IMR-90 (cell line): ENCODE measurements at regions not wholly inside any gene's neighbourhood (a gene's known extent, or its start where the extent isn't known, plus 50 kb on each side); places are given as distances from the start of the nearest gene placed in this dataset.

Source experiments
- ATAC-seq: fragments of 200-7000 bp; cut with Tn5 transposase; 2 replicates; pipeline ENCODE4 v1.9.1; 2020; ENCODE audit warnings: low read depth, mild to moderate bottlenecking, moderate library complexity
- BruUV-seq: library from RNA; stranded (reverse); fragments of 400-500 nt; replicated peaks from 2 replicates; lab custom pipeline; 2021; lab: Mats Ljungman, UMichigan
- CTCF ChIA-PET: fragments of 300-600 bp; formaldehyde crosslinking; extraction: SDS; loops from one replicate; lab custom pipeline; 2021; ENCODE audit warnings: antibody characterized with exemption; lab: Yijun Ruan, JAX
- POLR2A ChIA-PET: fragments of 300-600 bp; sonication (Branson Sonifier 250); formaldehyde crosslinking; loops from one replicate; lab custom pipeline; 2022; ENCODE audit warnings: antibody characterized with exemption; ENCODE audit not compliant: unreplicated experiment; lab: Charles Lee
- DNase-seq: peaks from one replicate; pipeline ENCODE4 v3.0.0; 2013
- H2AFZ ChIP-seq: replicated peaks from 2 replicates; pipeline ENCODE3; 2013; ENCODE audit warnings: low read length, mild to moderate bottlenecking; ENCODE audit not compliant: poor library complexity
- H2AK5ac ChIP-seq: 2 replicates; pipeline ENCODE4 v1.6.1; 2013; ENCODE audit warnings: low read depth, low read length, inconsistent platforms
- H2AK9ac ChIP-seq: replicated peaks from 2 replicates; pipeline ENCODE3; 2013; ENCODE audit warnings: mild to moderate bottlenecking, low read depth, low read length, moderate library complexity; ENCODE audit not compliant: poor library complexity
- H2BK120ac ChIP-seq: 2 replicates; pipeline ENCODE4 v1.6.1; 2013; ENCODE audit warnings: low read depth, low read length, inconsistent platforms
- H2BK15ac ChIP-seq: 3 replicates; pipeline ENCODE4 v1.6.1; 2013; ENCODE audit warnings: low read depth, low read length, inconsistent platforms
- H2BK20ac ChIP-seq: 2 replicates; pipeline ENCODE4 v1.6.1; 2013; ENCODE audit warnings: low read depth, mild to moderate bottlenecking, inconsistent platforms, low read length, moderate library complexity
- H2BK5ac ChIP-seq: 2 replicates; pipeline ENCODE4 v1.6.1; 2013; ENCODE audit warnings: mild to moderate bottlenecking, low read depth, low read length, inconsistent platforms; ENCODE audit not compliant: poor library complexity, severe bottlenecking
- H3K14ac ChIP-seq: replicated peaks from 2 replicates; pipeline ENCODE4 v1.6.1; 2013; ENCODE audit warnings: low read depth, low read length, inconsistent platforms
- H3K18ac ChIP-seq: 2 replicates; pipeline ENCODE4 v1.6.1; 2013; ENCODE audit warnings: low read depth, low read length, control low read depth
- H3K23ac ChIP-seq: 2 replicates; pipeline ENCODE4 v1.6.1; 2013; ENCODE audit warnings: low read depth, low read length, inconsistent platforms
- H3K27ac ChIP-seq: 2 replicates; pipeline ENCODE4 v1.5.1; 2013; ENCODE audit warnings: mild to moderate bottlenecking, control low read depth, low read length; ENCODE audit not compliant: insufficient read depth
- H3K27me3 ChIP-seq: 2 replicates; pipeline ENCODE4 v1.6.1; 2013; ENCODE audit warnings: low read length; ENCODE audit not compliant: control insufficient read depth, insufficient read depth
- H3K36me3 ChIP-seq: 2 replicates; pipeline ENCODE4 v1.6.1; 2013; ENCODE audit warnings: low read length, mixed read lengths; ENCODE audit not compliant: control insufficient read depth, insufficient read depth
- H3K4ac ChIP-seq: 2 replicates; pipeline ENCODE4 v1.6.1; 2013; ENCODE audit warnings: low read depth, low read length, inconsistent platforms
- H3K4me1 ChIP-seq: 2 replicates; pipeline ENCODE4 v1.6.1; 2013; ENCODE audit warnings: low read length, mixed read lengths; ENCODE audit not compliant: control insufficient read depth, insufficient read depth
- H3K4me2 ChIP-seq: 2 replicates; pipeline ENCODE4 v1.6.1; 2013; ENCODE audit warnings: low read depth, mild to moderate bottlenecking, control low read depth, low read length, moderate library complexity
- H3K4me3 ChIP-seq: 2 replicates; pipeline ENCODE4 v1.5.1; 2013; ENCODE audit warnings: low read depth, mild to moderate bottlenecking, control low read depth, low read length, moderate library complexity; ENCODE audit not compliant: insufficient read depth
- H3K56ac ChIP-seq: 2 replicates; pipeline ENCODE4 v1.6.1; 2013; ENCODE audit warnings: low read length, inconsistent platforms; ENCODE audit not compliant: insufficient read depth; ENCODE audit errors: extremely low read depth
- H3K79me1 ChIP-seq, 2 experiments: 2 replicates each; pipeline ENCODE4 v1.6.1; 2013; ENCODE audit warnings: low read length in 2 of 2, inconsistent platforms in 1 of 2, low read depth in 1 of 2
- H3K9ac ChIP-seq: 2 replicates; pipeline ENCODE4 v1.6.1; 2013; ENCODE audit warnings: low read depth, low read length, control low read depth
- H3K9me1 ChIP-seq: 2 replicates; pipeline ENCODE4 v1.6.1; 2013; ENCODE audit warnings: low read length, inconsistent platforms; ENCODE audit not compliant: insufficient read depth
- H3K9me3 ChIP-seq: 2 replicates; pipeline ENCODE4 v1.6.1; 2013; ENCODE audit warnings: low read length; ENCODE audit not compliant: control insufficient read depth, insufficient read depth
- H4K20me1 ChIP-seq: 2 replicates; pipeline ENCODE4 v1.6.1; 2013; ENCODE audit warnings: low read length, inconsistent platforms; ENCODE audit not compliant: insufficient read depth
- H4K5ac ChIP-seq: 2 replicates; pipeline ENCODE4 v1.6.1; 2013; ENCODE audit warnings: mild to moderate bottlenecking, low read depth, low read length, control low read depth
- H4K8ac ChIP-seq, 2 experiments: 2 replicates each; pipeline ENCODE4 v1.6.1; 2013; ENCODE audit warnings: low read depth in 2 of 2, low read length in 2 of 2, control low read depth in 1 of 2, inconsistent platforms in 1 of 2
- H4K91ac ChIP-seq: 2 replicates; pipeline ENCODE4 v1.6.1; 2013; ENCODE audit warnings: low read depth, low read length, inconsistent platforms; ENCODE audit not compliant: insufficient read depth
- BHLHE40 ChIP-seq: fragments of 150-350 bp; IDR thresholded peaks from 2 replicates; pipeline ENCODE4 v1.6.1; 2016; ENCODE audit warnings: mild to moderate bottlenecking, low read depth, low read length
- CEBPB ChIP-seq: IDR thresholded peaks from 2 replicates; pipeline ENCODE4 v1.6.1; 2012; ENCODE audit warnings: low read depth, low read length, improper control_type of control experiment
- FOS ChIP-seq: fragments of 150-350 bp; IDR thresholded peaks from 2 replicates; pipeline ENCODE4 v1.6.1; 2016; ENCODE audit warnings: low read depth, low read length
- MAFK ChIP-seq: IDR thresholded peaks from 2 replicates; pipeline ENCODE4 v1.6.1; 2012; ENCODE audit warnings: low read depth, low read length, improper control_type of control experiment
- MAZ ChIP-seq: IDR thresholded peaks from 2 replicates; pipeline ENCODE4 v1.6.1; 2012; ENCODE audit warnings: low read depth, mild to moderate bottlenecking, low read length, improper control_type of control experiment, moderate library complexity, borderline replicate concordance
- MXI1 ChIP-seq: IDR thresholded peaks from 2 replicates; pipeline ENCODE4 v1.6.1; 2012; ENCODE audit warnings: low read depth, mild to moderate bottlenecking, low read length, moderate library complexity, borderline replicate concordance
- NFE2L2 ChIP-seq: fragments of 150-350 bp; IDR thresholded peaks from 2 replicates; pipeline ENCODE4 v1.6.1; 2016; ENCODE audit warnings: low read depth, mild to moderate bottlenecking, low read length
- POLR2A ChIP-seq: IDR thresholded peaks from 2 replicates; pipeline ENCODE4 v1.6.1; 2012; ENCODE audit warnings: mild to moderate bottlenecking, low read depth, low read length
- RAD21 ChIP-seq: IDR thresholded peaks from 2 replicates; pipeline ENCODE4 v1.6.1; 2012; ENCODE audit warnings: low read length, improper control_type of control experiment
- RFX5 ChIP-seq: IDR thresholded peaks from 2 replicates; pipeline ENCODE4 v1.8.0; 2012; ENCODE audit warnings: low read depth, mild to moderate bottlenecking, low read length, moderate library complexity
- WGBS, 2 experiments: methylation state at CpG; one replicate each; pipeline versions ENCODE4 v1.1.5 to v1.1.7; 2013; ENCODE audit warnings: missing lambda C conversion rate in 2 of 2; ENCODE audit not compliant: insufficient read length in 1 of 2; ENCODE audit errors: extremely low coverage in 2 of 2; 5-methylcytosine and 5-hydroxymethylcytosine counted together
- dilution Hi-C: fragments of 300-500 bp; cut with HindIII; formaldehyde crosslinking; loops from one replicate; pipeline ENCODE4 v1.14.3; 2018; ENCODE audit warnings: low sequenced_read_pairs; ENCODE audit not compliant: unreplicated experiment
- in situ Hi-C: fragments of 300-500 bp; cut with MboI; formaldehyde crosslinking; loops from 3 replicates; pipeline ENCODE4 v1.14.3; 2019; ENCODE audit warnings: low sequenced_read_pairs, inconsistent platforms, mixed read lengths
- intact Hi-C: fragments of 100-400 bp; cut with micrococcal nuclease; formaldehyde crosslinking; loops from 2 replicates; pipeline ENCODE4 v1.10.0; 2022
- TF ChIP-seq, protein P1 (sequence below): conservative IDR thresholded peaks from 2 replicates; pipeline ENCODE4 v1.5.1; 2012; ENCODE audit warnings: mild to moderate bottlenecking, low read depth, low read length, improper control_type of control experiment
- TF ChIP-seq, protein P2 (sequence below): fragments of 150-350 bp; IDR thresholded peaks from 2 replicates; pipeline ENCODE4 v1.6.1; 2016; ENCODE audit warnings: low read depth, mild to moderate bottlenecking, low read length, moderate library complexity, borderline replicate concordance
- TF ChIP-seq, protein P3 (sequence below): fragments of 150-350 bp; IDR thresholded peaks from 2 replicates; pipeline ENCODE4 v1.6.1; 2017; ENCODE audit warnings: mild to moderate bottlenecking, antibody characterized with exemption, low read length, low read depth

DNA sequence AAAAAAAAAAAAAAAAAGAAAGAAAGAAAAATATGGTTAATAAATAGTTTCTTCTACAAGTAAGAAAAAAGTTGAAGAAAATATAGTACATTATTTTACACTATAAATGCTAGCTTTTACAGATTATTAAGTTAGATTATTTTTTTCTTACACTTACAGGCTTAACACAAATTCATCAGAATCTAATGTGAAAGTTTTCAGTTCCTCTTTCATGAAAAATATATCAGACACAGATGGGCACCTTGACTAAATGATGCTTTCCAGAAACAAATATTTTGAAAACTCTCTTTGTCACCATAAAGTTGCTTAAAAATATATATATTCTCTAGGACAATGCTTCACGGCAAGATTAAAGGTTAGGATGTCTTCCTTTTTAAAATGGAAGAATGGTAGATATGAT is 321.8 kb upstream of the HSF2 start:
- no peaks in the 10 kb centered on the region for H3K36me3 ChIP-seq
- H2BK5ac ChIP-seq = no peak overlapping the region
- no peak overlapping the region for H2AFZ ChIP-seq
- no peak overlapping the region for H3K27ac ChIP-seq
- H3K14ac ChIP-seq = no peak overlapping the region
- no peak overlapping the region for H2BK20ac ChIP-seq
- H3K9me1 ChIP-seq = no peaks in the 10 kb centered on the region
- H2AK9ac ChIP-seq = no peak overlapping the region
- no peaks in the 10 kb centered on the region for H3K9me3 ChIP-seq
- H4K20me1 ChIP-seq = no peaks in the 10 kb centered on the region
- WGBS, 2 experiments = no CpG with 5 or more reads among the region's 1 CpG
- H3K4ac ChIP-seq = no peak overlapping the region
- H3K18ac ChIP-seq = no peak overlapping the region
- in situ Hi-C loops = no loop called here
- TF ChIP-seq MXI1 (no peak), CEBPB (no peak), MAFK (no peak), POLR2A (no peak), BHLHE40 (no peak), NFE2L2 (no peak), MAZ (no peak), RAD21 (no peak), FOS (no peak), RFX5 (no peak)
- TF ChIP-seq, protein P1, sequence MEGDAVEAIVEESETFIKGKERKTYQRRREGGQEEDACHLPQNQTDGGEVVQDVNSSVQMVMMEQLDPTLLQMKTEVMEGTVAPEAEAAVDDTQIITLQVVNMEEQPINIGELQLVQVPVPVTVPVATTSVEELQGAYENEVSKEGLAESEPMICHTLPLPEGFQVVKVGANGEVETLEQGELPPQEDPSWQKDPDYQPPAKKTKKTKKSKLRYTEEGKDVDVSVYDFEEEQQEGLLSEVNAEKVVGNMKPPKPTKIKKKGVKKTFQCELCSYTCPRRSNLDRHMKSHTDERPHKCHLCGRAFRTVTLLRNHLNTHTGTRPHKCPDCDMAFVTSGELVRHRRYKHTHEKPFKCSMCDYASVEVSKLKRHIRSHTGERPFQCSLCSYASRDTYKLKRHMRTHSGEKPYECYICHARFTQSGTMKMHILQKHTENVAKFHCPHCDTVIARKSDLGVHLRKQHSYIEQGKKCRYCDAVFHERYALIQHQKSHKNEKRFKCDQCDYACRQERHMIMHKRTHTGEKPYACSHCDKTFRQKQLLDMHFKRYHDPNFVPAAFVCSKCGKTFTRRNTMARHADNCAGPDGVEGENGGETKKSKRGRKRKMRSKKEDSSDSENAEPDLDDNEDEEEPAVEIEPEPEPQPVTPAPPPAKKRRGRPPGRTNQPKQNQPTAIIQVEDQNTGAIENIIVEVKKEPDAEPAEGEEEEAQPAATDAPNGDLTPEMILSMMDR = no peak
- TF ChIP-seq, protein P2, sequence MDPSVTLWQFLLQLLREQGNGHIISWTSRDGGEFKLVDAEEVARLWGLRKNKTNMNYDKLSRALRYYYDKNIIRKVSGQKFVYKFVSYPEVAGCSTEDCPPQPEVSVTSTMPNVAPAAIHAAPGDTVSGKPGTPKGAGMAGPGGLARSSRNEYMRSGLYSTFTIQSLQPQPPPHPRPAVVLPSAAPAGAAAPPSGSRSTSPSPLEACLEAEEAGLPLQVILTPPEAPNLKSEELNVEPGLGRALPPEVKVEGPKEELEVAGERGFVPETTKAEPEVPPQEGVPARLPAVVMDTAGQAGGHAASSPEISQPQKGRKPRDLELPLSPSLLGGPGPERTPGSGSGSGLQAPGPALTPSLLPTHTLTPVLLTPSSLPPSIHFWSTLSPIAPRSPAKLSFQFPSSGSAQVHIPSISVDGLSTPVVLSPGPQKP = no peak
- TF ChIP-seq, protein P3, sequence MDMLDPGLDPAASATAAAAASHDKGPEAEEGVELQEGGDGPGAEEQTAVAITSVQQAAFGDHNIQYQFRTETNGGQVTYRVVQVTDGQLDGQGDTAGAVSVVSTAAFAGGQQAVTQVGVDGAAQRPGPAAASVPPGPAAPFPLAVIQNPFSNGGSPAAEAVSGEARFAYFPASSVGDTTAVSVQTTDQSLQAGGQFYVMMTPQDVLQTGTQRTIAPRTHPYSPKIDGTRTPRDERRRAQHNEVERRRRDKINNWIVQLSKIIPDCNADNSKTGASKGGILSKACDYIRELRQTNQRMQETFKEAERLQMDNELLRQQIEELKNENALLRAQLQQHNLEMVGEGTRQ = no peak
- no TSS peak for BruUV-seq
- ATAC-seq = no peak
- no peaks in the 10 kb centered on the region; the same call in 1 of the 2 replicates for H3K27me3 ChIP-seq
- no peak overlapping the region for H3K4me2 ChIP-seq
- no peak overlapping the region for H3K9ac ChIP-seq
- POLR2A ChIA-PET = no interaction called here
- H3K79me1 ChIP-seq = no peaks in the 10 kb centered on the region
- dilution Hi-C loops = no loop called here
- H3K23ac ChIP-seq = no peak overlapping the region
- no peak overlapping the region for H2BK120ac ChIP-seq
- CTCF ChIA-PET = no interaction called here
- no peak overlapping the region for H2BK15ac ChIP-seq
- H3K4me3 ChIP-seq = no peak overlapping the region
- no peak overlapping the region for H3K56ac ChIP-seq
- no peak overlapping the region for H4K8ac ChIP-seq
- H4K91ac ChIP-seq = no peak overlapping the region
- intact Hi-C loops = no loop called here
- H3K4me1 ChIP-seq = no peaks in the 10 kb centered on the region
- no peak overlapping the region for H2AK5ac ChIP-seq
- no peak overlapping the region for H4K5ac ChIP-seq
- DNase-seq = no peak
